Fibroblast of skin of left quadriceps (primary cell): ENCODE measurements at regions not wholly inside any gene's neighbourhood (a gene's known extent, or its start where the extent isn't known, plus 50 kb on each side); places are given as distances from the start of the nearest gene placed in this dataset.
"Not testable (repeated sequence)": the region's sequence is repeated elsewhere in the genome, so short reads cannot be mapped to it uniquely, and the experiment has no call there.

Experiments
- DNase-seq, 2 experiments: peaks; one replicate each; pipeline ENCODE4 v3.0.0-alpha.2; 2013; ENCODE audit warnings: low read depth in 2 of 2

- DNase-seq = no peak
These were observed 75.0 kb upstream of the PKN2 start for GRCh38 chr1:88609051-88609450.

- DNase-seq = no peak
These were observed 73.4 kb upstream of the PKN2 start for GRCh38 chr1:88610687-88611086.

- DNase-seq = no peak
These were observed 71.8 kb upstream of the PKN2 start for GRCh38 chr1:88612292-88612691.

GRCh38 chr1:88612773-88613172 is 71.3 kb upstream of the PKN2 start:
- no peak for DNase-seq

- DNase-seq = no peak
These were observed 65.7 kb upstream of the PKN2 start for GRCh38 chr1:88618331-88618730.

- DNase-seq = not testable (repeated sequence)
These were observed 61.0 kb upstream of the PKN2 start for GRCh38 chr1:88623101-88623500.
